GM12878 (cell line): ENCODE measurements at regions not wholly inside any gene's neighbourhood (a gene's known extent, or its start where the extent isn't known, plus 50 kb on each side); places are given as distances from the start of the nearest gene placed in this dataset.

Experiments
- CEBPB ChIP-seq, 2 experiments: fragments of 150-350 bp in 1 of 2; IDR thresholded peaks; 2 replicates each; pipeline ENCODE4 v1.6.1; 2012 to 2014; ENCODE audit warnings: low read depth in 2 of 2, low read length in 2 of 2, borderline replicate concordance in 1 of 2, inconsistent platforms in 1 of 2
- MXI1 ChIP-seq: fragments of 150-350 bp; IDR thresholded peaks from 2 replicates; pipeline ENCODE4 v1.6.1; 2011; ENCODE audit warnings: low read depth, mild to moderate bottlenecking, inconsistent platforms, low read length, improper control_type of control experiment
- POLR2A ChIP-seq: IDR thresholded peaks from 2 replicates; pipeline ENCODE4 v1.6.1; 2011; ENCODE audit warnings: low read depth, mild to moderate bottlenecking, low read length
- TF ChIP-seq, protein P1 (sequence below): fragments of 450-650 bp; IDR thresholded peaks from 2 replicates; pipeline ENCODE4 v1.6.1; 2017; ENCODE audit warnings: mild to moderate bottlenecking, low read depth, inconsistent platforms; ENCODE audit not compliant: poor library complexity, severe bottlenecking

- TF ChIP-seq CEBPB (IDR thresholded peaks at IDR 0.05; ENCODE audit: borderline replicate concordance in 1 of 2, low read depth in 2 of 2, low read length in 2 of 2), result no peak
- no peak for TF ChIP-seq MXI1
- no peak for TF ChIP-seq POLR2A
- TF ChIP-seq, protein P1, sequence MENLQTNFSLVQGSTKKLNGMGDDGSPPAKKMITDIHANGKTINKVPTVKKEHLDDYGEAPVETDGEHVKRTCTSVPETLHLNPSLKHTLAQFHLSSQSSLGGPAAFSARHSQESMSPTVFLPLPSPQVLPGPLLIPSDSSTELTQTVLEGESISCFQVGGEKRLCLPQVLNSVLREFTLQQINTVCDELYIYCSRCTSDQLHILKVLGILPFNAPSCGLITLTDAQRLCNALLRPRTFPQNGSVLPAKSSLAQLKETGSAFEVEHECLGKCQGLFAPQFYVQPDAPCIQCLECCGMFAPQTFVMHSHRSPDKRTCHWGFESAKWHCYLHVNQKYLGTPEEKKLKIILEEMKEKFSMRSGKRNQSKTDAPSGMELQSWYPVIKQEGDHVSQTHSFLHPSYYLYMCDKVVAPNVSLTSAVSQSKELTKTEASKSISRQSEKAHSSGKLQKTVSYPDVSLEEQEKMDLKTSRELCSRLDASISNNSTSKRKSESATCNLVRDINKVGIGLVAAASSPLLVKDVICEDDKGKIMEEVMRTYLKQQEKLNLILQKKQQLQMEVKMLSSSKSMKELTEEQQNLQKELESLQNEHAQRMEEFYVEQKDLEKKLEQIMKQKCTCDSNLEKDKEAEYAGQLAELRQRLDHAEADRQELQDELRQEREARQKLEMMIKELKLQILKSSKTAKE, result no peak
These were observed 272.1 kb upstream of the SGK1 start for GRCh38 chr6:134590004-134590403.
